Chondrocyte (in vitro differentiated cells): ENCODE measurements at regions not wholly inside any gene's neighbourhood (a gene's known extent, or its start where the extent isn't known, plus 50 kb on each side); places are given as distances from the start of the nearest gene placed in this dataset.

ENCODE experiments used
- DNase-seq: peaks from one replicate; pipeline ENCODE4 v3.0.0; 2021; ENCODE audit warnings: mixed read lengths, low spot score
- H3K27ac Mint-ChIP-seq: one replicate; pipeline ENCODE4 v1.8.0; 2021; ENCODE audit warnings: mild to moderate bottlenecking, moderate library complexity, mixed read lengths; ENCODE audit not compliant: unreplicated experiment
- H3K27me3 Mint-ChIP-seq: 2 replicates; pipeline ENCODE4 v1.8.0; 2021; ENCODE audit warnings: low read depth, mixed read lengths
- H3K36me3 Mint-ChIP-seq: 2 replicates; pipeline ENCODE4 v1.8.0; 2021; ENCODE audit warnings: low read depth, mixed read lengths
- H3K4me1 Mint-ChIP-seq: 2 replicates; pipeline ENCODE4 v1.8.0; 2021; ENCODE audit warnings: low read depth, mild to moderate bottlenecking, mixed read lengths
- H3K4me3 Mint-ChIP-seq: one replicate; pipeline ENCODE4 v1.8.0; 2021; ENCODE audit warnings: mild to moderate bottlenecking, moderate library complexity, mixed read lengths; ENCODE audit not compliant: unreplicated experiment
- H3K9me3 Mint-ChIP-seq: 2 replicates; pipeline ENCODE4 v1.8.0; 2021; ENCODE audit warnings: low read depth, mixed read lengths
- CTCF ChIP-seq: fragments of 200-600 bp; sonication (generic); IDR thresholded peaks from 2 replicates; pipeline ENCODE4 v1.5.0; 2021; ENCODE audit warnings: antibody characterized with exemption, mild to moderate bottlenecking, moderate library complexity

GRCh38 chr5:99636663-99637062 is 707.9 kb upstream of the CHD1 start:
- no peaks in the 10 kb centered on the region for H3K4me1 Mint-ChIP-seq
- H3K27me3 Mint-ChIP-seq, result peaks cover 19% of the 10 kb centered on the region
- no peak for TF ChIP-seq CTCF
- H3K36me3 Mint-ChIP-seq, result no peaks in the 10 kb centered on the region
- H3K27ac Mint-ChIP-seq, result no peak overlapping the region
- no peak overlapping the region for H3K4me3 Mint-ChIP-seq
- DNase-seq, result no peak
- peaks cover 4% of the 10 kb centered on the region for H3K9me3 Mint-ChIP-seq

GRCh38 chr5:99621772-99622681 is 693.2 kb upstream of the CHD1 start:
- Mint-ChIP-seq H3K27ac (no peak overlapping the region), H3K9me3 (peaks cover 13% of the 10 kb centered on the region), H3K36me3 (no peaks in the 10 kb centered on the region), H3K27me3 (peaks cover 4% of the 10 kb centered on the region), H3K4me1 (no peaks in the 10 kb centered on the region), H3K4me3 (no peak overlapping the region)
- no peak for TF ChIP-seq CTCF
- DNase-seq, result peak; percentile 42

GRCh38 chr5:99617335-99617734 is 688.5 kb upstream of the CHD1 start:
- H3K27ac Mint-ChIP-seq, result no peak overlapping the region
- no peaks in the 10 kb centered on the region for H3K36me3 Mint-ChIP-seq
- no peaks in the 10 kb centered on the region for H3K9me3 Mint-ChIP-seq
- peaks cover 6% of the 10 kb centered on the region for H3K27me3 Mint-ChIP-seq
- TF ChIP-seq CTCF, result no peak
- H3K4me1 Mint-ChIP-seq, result no peaks in the 10 kb centered on the region
- H3K4me3 Mint-ChIP-seq, result no peak overlapping the region
- DNase-seq, result no peak

GRCh38 chr5:99614888-99615287 is 686.1 kb upstream of the CHD1 start:
- no peak for DNase-seq
- no peaks in the 10 kb centered on the region for H3K4me1 Mint-ChIP-seq

GRCh38 chr5:99607124-99607523 is 678.3 kb upstream of the CHD1 start:
- Mint-ChIP-seq H3K9me3 (no peaks in the 10 kb centered on the region), H3K36me3 (no peaks in the 10 kb centered on the region)

More at GRCh38 chr5:99614888-99615287, 686.1 kb upstream of the CHD1 start:
- no peaks in the 10 kb centered on the region for H3K9me3 Mint-ChIP-seq
- peaks cover 6% of the 10 kb centered on the region for H3K27me3 Mint-ChIP-seq
- no peaks in the 10 kb centered on the region for H3K36me3 Mint-ChIP-seq
- no peak overlapping the region for H3K4me3 Mint-ChIP-seq
- H3K27ac Mint-ChIP-seq, result no peak overlapping the region
- TF ChIP-seq CTCF, result no peak

More at GRCh38 chr5:99607124-99607523, 678.3 kb upstream of the CHD1 start:
- no peak for TF ChIP-seq CTCF
- H3K27me3 Mint-ChIP-seq, result peaks cover 10% of the 10 kb centered on the region
- H3K27ac Mint-ChIP-seq, result no peak overlapping the region
- H3K4me1 Mint-ChIP-seq, result no peaks in the 10 kb centered on the region
- DNase-seq, result no peak
- H3K4me3 Mint-ChIP-seq, result no peak overlapping the region
